CD14-positive monocyte (primary cell): ENCODE measurements at regions not wholly inside any gene's neighbourhood (a gene's known extent, or its start where the extent isn't known, plus 50 kb on each side); places are given as distances from the start of the nearest gene placed in this dataset.

ENCODE experiments used
- DNase-seq, 3 donors: peaks; one replicate each; pipeline ENCODE4 v3.0.0-alpha.2; 2011 to 2022
- H2AFZ ChIP-seq: 2 replicates; pipeline ENCODE4 v1.6.0; 2012; ENCODE audit warnings: mild to moderate bottlenecking, low read depth, low read length, inconsistent platforms; ENCODE audit not compliant: insufficient read depth, poor library complexity, severe bottlenecking
- H3K27ac ChIP-seq, 2 donors: 1 replicate in 1 of 2; 2 replicates in 1 of 2; pipeline ENCODE4 v1.5.1; 2012 to 2013; ENCODE audit warnings: low read length in 2 of 2, control low read depth in 1 of 2, inconsistent platforms in 1 of 2, low read depth in 1 of 2, mild to moderate bottlenecking in 1 of 2
- H3K27me3 ChIP-seq, 2 donors: one replicate each; pipeline versions ENCODE4 v1.6.0 to v1.6.1; 2011 to 2013; ENCODE audit warnings: low read length in 2 of 2; ENCODE audit not compliant: control insufficient read depth in 2 of 2, insufficient read depth in 2 of 2
- H3K36me3 ChIP-seq, 2 donors: replicated peaks in 1 of 2; 1 replicate in 1 of 2; 2 replicates in 1 of 2; pipeline versions ENCODE4 v1.5.1 to v1.6.1; 2012 to 2013; ENCODE audit warnings: low read length in 2 of 2, control low read depth in 1 of 2, inconsistent platforms in 1 of 2, mild to moderate bottlenecking in 1 of 2; ENCODE audit not compliant: insufficient read depth in 2 of 2, control insufficient read depth in 1 of 2
- H3K4me1 ChIP-seq, 2 donors: 1 replicate in 1 of 2; 2 replicates in 1 of 2; pipeline versions ENCODE4 v1.5.1 to v1.6.1; 2012 to 2013; ENCODE audit warnings: low read length in 2 of 2, control low read depth in 1 of 2, inconsistent platforms in 1 of 2, mild to moderate bottlenecking in 1 of 2, moderate library complexity in 1 of 2; ENCODE audit not compliant: insufficient read depth in 2 of 2, control insufficient read depth in 1 of 2
- H3K4me2 ChIP-seq: replicated peaks from 2 replicates; pipeline ENCODE3; 2012; ENCODE audit warnings: low read length, moderate library complexity, mild to moderate bottlenecking; ENCODE audit not compliant: poor library complexity, severe bottlenecking; ENCODE audit errors: extremely low read depth
- H3K4me3 ChIP-seq, 3 experiments: fragments of 200-600 bp in 1 of 3; sonication (generic) in 1 of 3; replicated peaks in 1 of 3; 1 replicate in 2 of 3; 2 replicates in 1 of 3; pipeline ENCODE4 v1.5.1; 2011 to 2013; ENCODE audit warnings: low read length in 3 of 3, mild to moderate bottlenecking in 3 of 3, control low read depth in 2 of 3, low read depth in 2 of 3, inconsistent platforms in 1 of 3, moderate library complexity in 1 of 3
- H3K79me2 ChIP-seq: 2 replicates; pipeline ENCODE4 v1.6.0; 2012; ENCODE audit warnings: mild to moderate bottlenecking, control low read depth, inconsistent platforms, low read length, moderate library complexity; ENCODE audit not compliant: insufficient read depth
- H3K9ac ChIP-seq: 2 replicates; pipeline ENCODE4 v1.6.0; 2017; ENCODE audit warnings: low read length, mild to moderate bottlenecking; ENCODE audit not compliant: insufficient read depth, poor library complexity, severe bottlenecking
- H3K9me3 ChIP-seq, 2 donors: replicated peaks in 1 of 2; 1 replicate in 1 of 2; 2 replicates in 1 of 2; pipeline versions ENCODE4 v1.5.1 to v1.6.1; 2012 to 2013; ENCODE audit warnings: low read length in 2 of 2, control low read depth in 1 of 2; ENCODE audit not compliant: control insufficient read depth in 1 of 2, insufficient read depth in 1 of 2
- H4K20me1 ChIP-seq: 2 replicates; pipeline ENCODE4 v1.6.0; 2012; ENCODE audit warnings: mild to moderate bottlenecking, low read length, control low read depth, moderate library complexity; ENCODE audit not compliant: insufficient read depth
- H3K27ac Mint-ChIP-seq, 7 donors: one replicate each; pipeline ENCODE4 v1.8.0; 2020; ENCODE audit warnings: mild to moderate bottlenecking in 7 of 7, mixed read lengths in 7 of 7, moderate library complexity in 6 of 7, inconsistent platforms in 2 of 7
- H3K27me3 Mint-ChIP-seq, 3 donors: one replicate each; pipeline ENCODE4 v1.8.0; 2021 to 2022; ENCODE audit warnings: low read depth in 3 of 3, mild to moderate bottlenecking in 3 of 3, mixed read lengths in 3 of 3, moderate library complexity in 3 of 3, inconsistent platforms in 1 of 3
- H3K36me3 Mint-ChIP-seq, 2 donors: one replicate each; pipeline ENCODE4 v1.8.0; 2020; ENCODE audit warnings: mixed read lengths in 2 of 2, inconsistent platforms in 1 of 2, mild to moderate bottlenecking in 1 of 2
- H3K4me1 Mint-ChIP-seq: one replicate; pipeline ENCODE4 v1.8.0; 2020; ENCODE audit warnings: mild to moderate bottlenecking, mixed read lengths
- H3K4me3 Mint-ChIP-seq, 2 donors: one replicate each; pipeline ENCODE4 v1.8.0; 2020; ENCODE audit warnings: mild to moderate bottlenecking in 2 of 2, mixed read lengths in 2 of 2, moderate library complexity in 1 of 2
- H3K9me3 Mint-ChIP-seq, 7 donors: one replicate each; pipeline ENCODE4 v1.8.0; 2020 to 2022; ENCODE audit warnings: mixed read lengths in 7 of 7, mild to moderate bottlenecking in 6 of 7, moderate library complexity in 6 of 7, inconsistent platforms in 2 of 7
- CTCF ChIP-seq: fragments of 200-600 bp; IDR thresholded peaks from one replicate; pipeline ENCODE4 v1.8.0; 2022; ENCODE audit warnings: antibody characterized with exemption, mild to moderate bottlenecking
- WGBS: methylation state at CpG from one replicate; pipeline ENCODE4 v1.1.5; 2013; ENCODE audit warnings: missing lambda C conversion rate; ENCODE audit not compliant: insufficient coverage; 5-methylcytosine and 5-hydroxymethylcytosine counted together
- intact Hi-C, 2 donors: fragments of 100-400 bp; cut with micrococcal nuclease; formaldehyde crosslinking; loops; one replicate each; pipeline versions ENCODE4 v1.15.0 to v1.15.1; 2023

GRCh38 chr14:61188196-61188595 is 92.9 kb downstream of the TMEM30B start:
- Histone ChIP-seq H3K9ac (no peak overlapping the region), H3K36me3 (no peaks in the 10 kb centered on the region), H3K9me3 (no peaks in the 10 kb centered on the region), H3K4me1 (peaks cover 0 to 2% of the 10 kb centered on the region in 2 donors), H3K4me3 (no peak overlapping the region), H4K20me1 (no peaks in the 10 kb centered on the region), H2AFZ (no peak overlapping the region), H3K27me3 (peaks cover 53 to 74% of the 10 kb centered on the region in 2 donors), H3K79me2 (no peaks in the 10 kb centered on the region), H3K27ac (no peak overlapping the region), H3K4me2 (no peak overlapping the region)
- no peak for TF ChIP-seq CTCF
- Mint-ChIP-seq H3K27me3 (peaks cover 51 to 68% (median 66%) of the 10 kb centered on the region in 3 donors), H3K4me1 (peaks cover 8% of the 10 kb centered on the region), H3K9me3 (peaks cover 0 to 8% (median 0%) of the 10 kb centered on the region in 7 donors), H3K27ac (no peak overlapping the region), H3K36me3 (no peaks in the 10 kb centered on the region), H3K4me3 (peak overlapping the region in 1 of 2 donors; percentile 10)
- intact Hi-C loops: no loop called here
- 23% methylated on average over 12 of the region's 21 CpGs for WGBS
- DNase-seq: no peak

- H3K27me3 ChIP-seq: peaks cover 51 to 69% of the 10 kb centered on the region in 2 donors
- H2AFZ ChIP-seq: no peak overlapping the region
- H3K9ac ChIP-seq: no peak overlapping the region
- DNase-seq: no peak
- H3K36me3 ChIP-seq: no peaks in the 10 kb centered on the region
- intact Hi-C loops: no loop called here
- Mint-ChIP-seq H3K4me1 (peaks cover 8% of the 10 kb centered on the region), H3K36me3 (no peaks in the 10 kb centered on the region), H3K4me3 (peak overlapping the region in 1 of 2 donors; percentile 41), H3K9me3 (peaks cover 0 to 8% (median 0%) of the 10 kb centered on the region in 7 donors), H3K27ac (no peak overlapping the region), H3K27me3 (peaks cover 49 to 68% (median 68%) of the 10 kb centered on the region in 3 donors)
- no peaks in the 10 kb centered on the region for H4K20me1 ChIP-seq
- H3K4me2 ChIP-seq: no peak overlapping the region
- no peaks in the 10 kb centered on the region for H3K79me2 ChIP-seq
- 47% methylated on average over 7 of the region's 10 CpGs for WGBS
- H3K9me3 ChIP-seq: no peaks in the 10 kb centered on the region
- peaks cover 0 to 2% of the 10 kb centered on the region in 2 donors for H3K4me1 ChIP-seq
- no peak overlapping the region for H3K4me3 ChIP-seq
- no peak for TF ChIP-seq CTCF
- H3K27ac ChIP-seq: no peak overlapping the region
Measured at GRCh38 chr14:61187196-61187905, 93.8 kb downstream of the TMEM30B start.
